Fibroblast of villous mesenchyme (primary cell): ENCODE measurements at regions not wholly inside any gene's neighbourhood (a gene's known extent, or its start where the extent isn't known, plus 50 kb on each side); places are given as distances from the start of the nearest gene placed in this dataset.

Experiments used
- DNase-seq: peaks from one replicate; pipeline ENCODE4 v3.0.0-alpha.2; 2010; ENCODE audit warnings: low read depth
- H3K4me3 ChIP-seq: 2 replicates; pipeline ENCODE4 v1.5.1; 2011; ENCODE audit warnings: low read depth, mild to moderate bottlenecking, low read length
- CTCF ChIP-seq: IDR thresholded peaks from 2 replicates; pipeline ENCODE4 v1.5.1; 2012; ENCODE audit warnings: low read depth, mild to moderate bottlenecking, low read length; ENCODE audit not compliant: insufficient read depth

GRCh38 chr18:6650747-6651146, 78.8 kb upstream of the ARHGAP28 start:
- DNase-seq, result no peak
- no peak overlapping the region for H3K4me3 ChIP-seq
- TF ChIP-seq CTCF, result no peak

- DNase-seq, result no peak
- TF ChIP-seq CTCF, result no peak
- no peak overlapping the region for H3K4me3 ChIP-seq
Measured at GRCh38 chr18:6652098-6652497, 77.4 kb upstream of the ARHGAP28 start.

- no peak for TF ChIP-seq CTCF
- DNase-seq, result no peak
- no peak overlapping the region for H3K4me3 ChIP-seq
Measured at GRCh38 chr18:6653880-6654279, 75.6 kb upstream of the ARHGAP28 start.

GRCh38 chr18:6659963-6660725, 69.4 kb upstream of the ARHGAP28 start:
- H3K4me3 ChIP-seq, result no peak overlapping the region
- DNase-seq, result peak; percentile 22
- no peak for TF ChIP-seq CTCF

- peak; percentile 28 for DNase-seq
- no peak for TF ChIP-seq CTCF
- no peak overlapping the region for H3K4me3 ChIP-seq
Measured at GRCh38 chr18:6661692-6662415, 67.7 kb upstream of the ARHGAP28 start.

- no peak for DNase-seq
- TF ChIP-seq CTCF, result no peak
- H3K4me3 ChIP-seq, result no peak overlapping the region
Measured at GRCh38 chr18:6666012-6666685, 63.4 kb upstream of the ARHGAP28 start.
